K562 (cell line): ENCODE measurements at regions not wholly inside any gene's neighbourhood (a gene's known extent, or its start where the extent isn't known, plus 50 kb on each side); places are given as distances from the start of the nearest gene placed in this dataset.

Experiments
- ADNP ChIP-seq: fragments of 200-800 bp; sonication (Bioruptor generic); IDR thresholded peaks from 2 replicates; pipeline ENCODE4 v1.6.1; 2016; ENCODE audit warnings: missing genetic modification characterization, missing compliant biosample characterization
- CSDE1 ChIP-seq, 2 experiments: fragments of 450-650 bp; IDR thresholded peaks; 2 replicates each; pipeline ENCODE4 v1.6.1; 2016; ENCODE audit warnings: mild to moderate bottlenecking in 1 of 2
- CXXC5 ChIP-seq: fragments of 250-450 bp; sonication (Bioruptor Pico); IDR thresholded peaks from 2 replicates; pipeline ENCODE4 v1.8.0; 2022; ENCODE audit warnings: inconsistent platforms, mild to moderate bottlenecking, moderate library complexity
- E2F6 ChIP-seq, 2 experiments: IDR thresholded peaks; 2 replicates each; pipeline ENCODE4 v1.6.1; 2011; ENCODE audit warnings: borderline replicate concordance in 1 of 2, control low read depth in 1 of 2, low read depth in 1 of 2, low read length in 1 of 2, mild to moderate bottlenecking in 1 of 2, mixed read lengths in 1 of 2, moderate library complexity in 1 of 2; ENCODE audit not compliant: insufficient read depth in 1 of 2, insufficient read length in 1 of 2, poor library complexity in 1 of 2, severe bottlenecking in 1 of 2; ENCODE audit errors: extremely low read depth in 1 of 2
- ETV1 ChIP-seq: fragments of 450-650 bp; conservative IDR thresholded peaks from 2 replicates; pipeline ENCODE4 v1.6.1; 2016; ENCODE audit warnings: missing genetic modification characterization, control low read depth, low read depth, missing compliant biosample characterization
- HNRNPUL1 ChIP-seq: fragments of 200-400 bp; formaldehyde crosslinking; IDR thresholded peaks from 2 replicates; pipeline ENCODE4 v1.6.1; 2017; ENCODE audit warnings: low read length
- LCOR ChIP-seq: sonication (generic); formaldehyde crosslinking; IDR thresholded peaks from 2 replicates; pipeline ENCODE4 v1.8.0; 2022; ENCODE audit warnings: mild to moderate bottlenecking, missing genetic modification reagents
- MEF2D ChIP-seq: conservative IDR thresholded peaks from 2 replicates; pipeline ENCODE4 v1.6.1; 2016; ENCODE audit warnings: low read depth, missing genetic modification characterization, missing compliant biosample characterization
- MEIS2 ChIP-seq: fragments of 450-650 bp; IDR thresholded peaks from 2 replicates; pipeline ENCODE4 v1.6.1; 2014; ENCODE audit warnings: mild to moderate bottlenecking; ENCODE audit not compliant: partially characterized antibody
- NFIX ChIP-seq: fragments of 250-450 bp; sonication (Bioruptor Pico); IDR thresholded peaks from 2 replicates; pipeline ENCODE4 v1.4.0; 2020; ENCODE audit warnings: low read depth, mild to moderate bottlenecking, moderate library complexity
- RAD21 ChIP-seq, 2 experiments: fragments of 250-450 bp in 1 of 2; fragments of 450-650 bp in 1 of 2; sonication (Bioruptor Pico) in 1 of 2; formaldehyde crosslinking in 1 of 2; IDR thresholded peaks in 1 of 2; conservative IDR thresholded peaks in 1 of 2; 2 replicates each; pipeline versions ENCODE4 v1.4.0 to v1.8.0; 2020 to 2022; ENCODE audit warnings: mild to moderate bottlenecking in 2 of 2, moderate library complexity in 1 of 2
- TAF1 ChIP-seq: IDR thresholded peaks from 2 replicates; pipeline ENCODE4 v1.6.1; 2011; ENCODE audit warnings: mild to moderate bottlenecking, low read length, moderate library complexity; ENCODE audit not compliant: insufficient read depth, control insufficient read depth, severe bottlenecking; ENCODE audit errors: extremely low read depth
- THRAP3 ChIP-seq: fragments of 450-650 bp; IDR thresholded peaks from 2 replicates; pipeline ENCODE4 v1.6.1; 2016; ENCODE audit warnings: mild to moderate bottlenecking, inconsistent platforms, borderline replicate concordance
- USF1 ChIP-seq: sonication (generic); formaldehyde crosslinking; IDR thresholded peaks from 2 replicates; pipeline ENCODE4 v1.9.0; 2022; ENCODE audit warnings: mild to moderate bottlenecking, missing genetic modification reagents
- ZBTB17 ChIP-seq: fragments of 450-650 bp; formaldehyde crosslinking; IDR thresholded peaks from 2 replicates; pipeline ENCODE4 v1.4.0; 2020; ENCODE audit warnings: mild to moderate bottlenecking
- ZBTB34 ChIP-seq: fragments of 250-450 bp; sonication (Bioruptor Pico); IDR thresholded peaks from 2 replicates; pipeline ENCODE4 v1.8.0; 2021; ENCODE audit warnings: mild to moderate bottlenecking, moderate library complexity
- ZBTB7A ChIP-seq: IDR thresholded peaks from 2 replicates; pipeline ENCODE4 v1.6.1; 2011; ENCODE audit warnings: low read depth, mild to moderate bottlenecking, low read length, moderate library complexity, borderline replicate concordance; ENCODE audit not compliant: control insufficient read depth
- ZKSCAN1 ChIP-seq: fragments of 150-350 bp; IDR thresholded peaks from 2 replicates; pipeline ENCODE4 v1.6.1; 2016; ENCODE audit warnings: low read depth, low read length
- ZNF232 ChIP-seq: sonication (generic); formaldehyde crosslinking; IDR thresholded peaks from 2 replicates; pipeline ENCODE4 v1.8.0; 2022; ENCODE audit warnings: mild to moderate bottlenecking, missing genetic modification reagents
- TF ChIP-seq, protein P1 (sequence below): sonication (generic); formaldehyde crosslinking; IDR thresholded peaks from 2 replicates; pipeline ENCODE4 v1.8.0; 2022; ENCODE audit warnings: mild to moderate bottlenecking, missing genetic modification reagents
- TF ChIP-seq, protein P2 (sequence below): fragments of 450-650 bp; IDR thresholded peaks from 2 replicates; pipeline ENCODE4 v1.6.1; 2016; ENCODE audit warnings: borderline replicate concordance

DNA sequence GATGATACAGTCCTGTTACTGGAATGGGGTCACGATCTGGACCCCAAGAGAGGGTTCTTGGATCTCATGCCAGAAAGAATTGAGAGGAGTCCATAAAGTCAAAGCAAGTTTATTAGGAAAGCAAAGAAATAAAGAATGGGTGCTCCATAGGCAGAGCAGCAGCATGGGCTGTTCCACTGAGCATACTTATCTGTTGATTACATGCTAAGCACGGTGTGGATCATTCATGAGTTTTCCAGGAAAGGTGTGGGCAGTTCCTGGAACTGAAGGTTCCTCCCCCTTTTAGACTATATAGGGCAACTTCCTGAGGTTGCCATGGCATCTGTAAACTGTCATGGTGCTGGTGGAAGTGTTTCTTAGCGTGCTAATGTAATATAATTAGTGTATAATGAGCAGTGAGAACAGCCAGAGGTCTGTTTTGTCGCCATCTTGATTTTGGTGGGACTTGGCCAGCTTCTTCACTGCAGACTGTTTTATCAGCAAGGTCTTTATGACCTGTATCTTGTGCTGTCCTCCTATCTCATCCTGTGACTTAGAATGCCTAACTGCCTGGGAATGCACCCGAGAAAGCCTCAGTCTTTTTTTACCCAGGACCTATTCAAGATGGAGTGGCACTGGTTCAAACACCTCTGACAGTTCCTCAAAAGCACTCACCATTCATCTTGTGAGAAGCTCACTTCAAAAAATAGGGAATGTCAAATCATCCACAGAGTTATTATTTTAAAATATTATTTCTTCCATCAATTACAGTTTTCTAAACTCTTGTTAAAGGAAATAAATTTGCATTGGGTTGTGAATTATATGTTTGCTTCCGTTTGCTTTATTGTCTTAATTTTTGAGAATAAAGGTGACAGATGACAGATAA is 1358.8 kb upstream of the TMEM132C start (continued):
- no peak for TF ChIP-seq USF1 (CRISPR knock-in tag)
- peak; percentile 97 for TF ChIP-seq ZBTB34
- TF ChIP-seq MEIS2 = peak; percentile 53
- TF ChIP-seq THRAP3 = no peak
- no peak for TF ChIP-seq ZNF232
- peak; percentile 97 for TF ChIP-seq ZBTB17 (CRISPR knock-in tag)
- peak; percentile 91 for TF ChIP-seq ETV1
- TF ChIP-seq TAF1 = peak; percentile 32
- TF ChIP-seq ZBTB7A = no peak
- peak; percentile 98 for TF ChIP-seq MEF2D (tag)
- TF ChIP-seq CSDE1 (IDR thresholded peaks at IDR 0.05) = peak in 1 of 2 experiments; percentile 89; a peak in 2 of 4 replicates
- TF ChIP-seq, protein P1, sequence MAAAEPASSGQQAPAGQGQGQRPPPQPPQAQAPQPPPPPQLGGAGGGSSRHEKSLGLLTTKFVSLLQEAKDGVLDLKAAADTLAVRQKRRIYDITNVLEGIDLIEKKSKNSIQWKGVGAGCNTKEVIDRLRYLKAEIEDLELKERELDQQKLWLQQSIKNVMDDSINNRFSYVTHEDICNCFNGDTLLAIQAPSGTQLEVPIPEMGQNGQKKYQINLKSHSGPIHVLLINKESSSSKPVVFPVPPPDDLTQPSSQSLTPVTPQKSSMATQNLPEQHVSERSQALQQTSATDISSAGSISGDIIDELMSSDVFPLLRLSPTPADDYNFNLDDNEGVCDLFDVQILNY (CRISPR knock-in tag) = no peak
- peak; percentile 79 for TF ChIP-seq ADNP (tag)
- peak; percentile 99 for TF ChIP-seq CXXC5 (CRISPR knock-in tag)
- no peak for TF ChIP-seq LCOR (CRISPR knock-in tag)
- peak; percentile 70 for TF ChIP-seq NFIX (CRISPR knock-in tag)
- peak in 1 of 2 experiments; percentile 12 for TF ChIP-seq E2F6 (IDR thresholded peaks at IDR 0.05; ENCODE audit: borderline replicate concordance in 1 of 2, extremely low read depth in 1 of 2, insufficient read depth in 1 of 2, insufficient read length in 1 of 2, low read depth in 1 of 2, low read length in 1 of 2, poor library complexity in 1 of 2, severe bottlenecking in 1 of 2)
- TF ChIP-seq HNRNPUL1 = no peak
- TF ChIP-seq, protein P2, sequence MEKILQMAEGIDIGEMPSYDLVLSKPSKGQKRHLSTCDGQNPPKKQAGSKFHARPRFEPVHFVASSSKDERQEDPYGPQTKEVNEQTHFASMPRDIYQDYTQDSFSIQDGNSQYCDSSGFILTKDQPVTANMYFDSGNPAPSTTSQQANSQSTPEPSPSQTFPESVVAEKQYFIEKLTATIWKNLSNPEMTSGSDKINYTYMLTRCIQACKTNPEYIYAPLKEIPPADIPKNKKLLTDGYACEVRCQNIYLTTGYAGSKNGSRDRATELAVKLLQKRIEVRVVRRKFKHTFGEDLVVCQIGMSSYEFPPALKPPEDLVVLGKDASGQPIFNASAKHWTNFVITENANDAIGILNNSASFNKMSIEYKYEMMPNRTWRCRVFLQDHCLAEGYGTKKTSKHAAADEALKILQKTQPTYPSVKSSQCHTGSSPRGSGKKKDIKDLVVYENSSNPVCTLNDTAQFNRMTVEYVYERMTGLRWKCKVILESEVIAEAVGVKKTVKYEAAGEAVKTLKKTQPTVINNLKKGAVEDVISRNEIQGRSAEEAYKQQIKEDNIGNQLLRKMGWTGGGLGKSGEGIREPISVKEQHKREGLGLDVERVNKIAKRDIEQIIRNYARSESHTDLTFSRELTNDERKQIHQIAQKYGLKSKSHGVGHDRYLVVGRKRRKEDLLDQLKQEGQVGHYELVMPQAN = no peak
- TF ChIP-seq ZKSCAN1 = no peak
- TF ChIP-seq RAD21 (CRISPR knock-in tag; conservative IDR thresholded peaks at IDR 0.05 in 1 of 2, IDR thresholded peaks at IDR 0.05 in 1 of 2) = peak in 1 of 2 experiments; percentile 51; a peak in 2 of 4 replicates
